ENCODE measurements at regions not wholly inside any gene's neighbourhood (a gene's known extent, or its start where the extent isn't known, plus 50 kb on each side); places are given as distances from the start of the nearest gene placed in this dataset.
"Not testable (repeated sequence)": the region's sequence is repeated elsewhere in the genome, so short reads cannot be mapped to it uniquely, and the experiment has no call there.

GRCh38 chr6:90917376-90917775 is 330.5 kb upstream of the MAP3K7 start:
- DNase-seq: no peak

GRCh38 chr6:90916968-90917367 is 330.1 kb upstream of the MAP3K7 start:
- DNase-seq: no peak

- no peak for DNase-seq
These were observed 328.5 kb upstream of the MAP3K7 start for GRCh38 chr6:90915224-90915915.

GRCh38 chr6:90914312-90914711 is 327.4 kb upstream of the MAP3K7 start:
- no peak for DNase-seq

GRCh38 chr6:90913266-90913960 is 326.5 kb upstream of the MAP3K7 start:
- DNase-seq: no peak

GRCh38 chr6:90911642-90912041 is 324.8 kb upstream of the MAP3K7 start:
- DNase-seq: no peak

GRCh38 chr6:90910893-90911292 is 324.0 kb upstream of the MAP3K7 start:
- DNase-seq: no peak

GRCh38 chr6:90907931-90908655 is 321.2 kb upstream of the MAP3K7 start:
- DNase-seq: no peak

GRCh38 chr6:90905351-90905750 is 318.5 kb upstream of the MAP3K7 start:
- no peak for DNase-seq

- no peak for DNase-seq
These were observed 313.2 kb upstream of the MAP3K7 start for GRCh38 chr6:90900034-90900433.

GRCh38 chr6:90898763-90899162 is 311.9 kb upstream of the MAP3K7 start:
- DNase-seq: no peak

- DNase-seq: no peak
These were observed 309.2 kb upstream of the MAP3K7 start for GRCh38 chr6:90896075-90896547.

- no peak for DNase-seq
These were observed 308.6 kb upstream of the MAP3K7 start for GRCh38 chr6:90895299-90896074.

GRCh38 chr6:90894285-90895130 is 307.6 kb upstream of the MAP3K7 start:
- DNase-seq: no peak

- DNase-seq: no peak
These were observed 306.5 kb upstream of the MAP3K7 start for GRCh38 chr6:90893400-90893799.

GRCh38 chr6:90892271-90892670 is 305.4 kb upstream of the MAP3K7 start:
- no peak for DNase-seq

- no peak for DNase-seq
These were observed 304.5 kb upstream of the MAP3K7 start for GRCh38 chr6:90891355-90891754.

- DNase-seq: no peak
These were observed 303.9 kb upstream of the MAP3K7 start for GRCh38 chr6:90890683-90891330.

GRCh38 chr6:90887764-90888163 is 300.9 kb upstream of the MAP3K7 start:
- DNase-seq: no peak

- DNase-seq: no peak
These were observed 298.8 kb upstream of the MAP3K7 start for GRCh38 chr6:90885611-90886056.

- not testable (repeated sequence) for DNase-seq
These were observed 298.3 kb upstream of the MAP3K7 start for GRCh38 chr6:90885137-90885536.

Measured in fibroblast of upper back skin (primary cell).